ENCODE measurements at regions not wholly inside any gene's neighbourhood (a gene's known extent, or its start where the extent isn't known, plus 50 kb on each side); places are given as distances from the start of the nearest gene placed in this dataset.

DNA sequence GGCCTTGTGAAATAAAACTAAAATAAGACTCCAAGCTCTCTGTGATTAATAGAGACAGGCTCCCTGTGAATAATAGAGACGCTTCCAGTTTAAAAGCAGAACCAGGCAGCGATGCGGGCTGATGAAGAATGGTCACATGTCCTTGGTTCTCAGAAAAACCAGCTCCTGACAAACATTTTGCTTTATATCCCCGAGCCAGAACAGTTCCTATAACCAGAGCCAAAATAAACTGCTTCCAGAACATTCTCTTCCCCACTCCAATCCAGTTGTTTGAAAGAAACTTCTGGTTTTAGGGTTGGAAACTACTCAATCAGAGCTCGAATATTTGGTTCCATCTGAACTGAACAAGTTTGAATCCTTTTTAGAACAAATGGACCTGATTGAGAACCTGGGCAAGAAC, 213.7 kb downstream of the TSN start:
- TF ChIP-seq POLR2A (IDR thresholded peaks at IDR 0.05) (no peak), CTCF (IDR thresholded peaks at IDR 0.05) (no peak)

All from ovary (tissue), 3 donors.